Spinal cord (tissue), 9 donors: ENCODE measurements at regions not wholly inside any gene's neighbourhood (a gene's known extent, or its start where the extent isn't known, plus 50 kb on each side); places are given as distances from the start of the nearest gene placed in this dataset.

Experiments
- DNase-seq, 6 donors: peaks; one replicate each; pipeline versions ENCODE4 v3.0.0 to v3.0.0-alpha.2; 2013 to 2015; ENCODE audit warnings: low spot score in 6 of 6, low read depth in 4 of 6
- H3K27ac ChIP-seq: one replicate; pipeline ENCODE4 v1.5.1; 2013; ENCODE audit warnings: low read depth, low read length, control low read depth
- H3K27me3 ChIP-seq: one replicate; pipeline ENCODE4 v1.6.1; 2013; ENCODE audit warnings: low read length; ENCODE audit not compliant: control insufficient read depth, insufficient read depth
- H3K36me3 ChIP-seq: one replicate; pipeline ENCODE4 v1.6.1; 2013; ENCODE audit warnings: low read length; ENCODE audit not compliant: control insufficient read depth, insufficient read depth
- H3K4me1 ChIP-seq: one replicate; pipeline ENCODE4 v1.6.1; 2013; ENCODE audit warnings: low read length; ENCODE audit not compliant: control insufficient read depth, insufficient read depth
- H3K4me3 ChIP-seq: one replicate; pipeline ENCODE4 v1.5.1; 2013; ENCODE audit warnings: low read depth, low read length, control low read depth
- H3K9me3 ChIP-seq: one replicate; pipeline ENCODE4 v1.6.1; 2013; ENCODE audit warnings: low read length; ENCODE audit not compliant: control insufficient read depth, insufficient read depth
- WGBS: methylation state at CpG from one replicate; pipeline ENCODE4 v1.1.5; 2013; ENCODE audit warnings: missing lambda C conversion rate; ENCODE audit not compliant: insufficient coverage; 5-methylcytosine and 5-hydroxymethylcytosine counted together
- donor health status: healthy.

- DNase-seq: no peak
- H3K36me3 ChIP-seq: no peaks in the 10 kb centered on the region
- H3K9me3 ChIP-seq: no peaks in the 10 kb centered on the region
- H3K27me3 ChIP-seq: no peaks in the 10 kb centered on the region
- H3K4me3 ChIP-seq: no peak overlapping the region
- H3K27ac ChIP-seq: no peak overlapping the region
- no peaks in the 10 kb centered on the region for H3K4me1 ChIP-seq
These were observed 298.7 kb upstream of the KCNN2 start for GRCh38 chr5:114062932-114063867.

- DNase-seq: no peak
- Histone ChIP-seq H3K27me3 (no peaks in the 10 kb centered on the region), H3K4me3 (no peak overlapping the region), H3K4me1 (no peaks in the 10 kb centered on the region), H3K9me3 (no peaks in the 10 kb centered on the region), H3K27ac (no peak overlapping the region), H3K36me3 (no peaks in the 10 kb centered on the region)
- WGBS: no CpG with 5 or more reads among the region's 1 CpG
These were observed 296.0 kb upstream of the KCNN2 start for GRCh38 chr5:114065912-114066311.

- Histone ChIP-seq H3K27ac (no peak overlapping the region), H3K4me3 (no peak overlapping the region), H3K27me3 (no peaks in the 10 kb centered on the region), H3K9me3 (no peaks in the 10 kb centered on the region), H3K4me1 (no peaks in the 10 kb centered on the region), H3K36me3 (no peaks in the 10 kb centered on the region)
- 63% methylated on average over 6 of the region's 7 CpGs for WGBS
- DNase-seq: no peak
These were observed 291.7 kb upstream of the KCNN2 start for GRCh38 chr5:114070093-114070722.

- WGBS: 40% methylated on average over 2 of the region's 4 CpGs
- Histone ChIP-seq H3K27ac (no peak overlapping the region), H3K4me3 (no peak overlapping the region), H3K27me3 (no peaks in the 10 kb centered on the region), H3K4me1 (no peaks in the 10 kb centered on the region), H3K36me3 (no peaks in the 10 kb centered on the region), H3K9me3 (peaks cover 6% of the 10 kb centered on the region)
- no peak for DNase-seq
These were observed 272.6 kb upstream of the KCNN2 start for GRCh38 chr5:114089259-114089658.

GRCh38 chr5:114097570-114097969, 264.3 kb upstream of the KCNN2 start:
- Histone ChIP-seq H3K4me3 (no peak overlapping the region), H3K9me3 (peaks cover 3% of the 10 kb centered on the region)
- WGBS: 83% methylated on average over 2 of the region's 2 CpGs

GRCh38 chr5:114099161-114099560, 262.7 kb upstream of the KCNN2 start:
- no peaks in the 10 kb centered on the region for H3K36me3 ChIP-seq
- no peaks in the 10 kb centered on the region for H3K4me1 ChIP-seq
- no peaks in the 10 kb centered on the region for H3K9me3 ChIP-seq
- no peak overlapping the region for H3K27ac ChIP-seq
- no CpG with 5 or more reads among the region's 2 CpGs for WGBS
- H3K27me3 ChIP-seq: no peaks in the 10 kb centered on the region
- no peak for DNase-seq
- no peak overlapping the region for H3K4me3 ChIP-seq

More at GRCh38 chr5:114097570-114097969, 264.3 kb upstream of the KCNN2 start:
- H3K27me3 ChIP-seq: no peaks in the 10 kb centered on the region
- no peaks in the 10 kb centered on the region for H3K4me1 ChIP-seq
- no peak for DNase-seq
- no peaks in the 10 kb centered on the region for H3K36me3 ChIP-seq
- no peak overlapping the region for H3K27ac ChIP-seq

- DNase-seq: no peak
- H3K4me1 ChIP-seq: no peaks in the 10 kb centered on the region
- no CpG with 5 or more reads among the region's 3 CpGs for WGBS
- no peaks in the 10 kb centered on the region for H3K9me3 ChIP-seq
- no peak overlapping the region for H3K27ac ChIP-seq
- no peaks in the 10 kb centered on the region for H3K36me3 ChIP-seq
- H3K27me3 ChIP-seq: no peaks in the 10 kb centered on the region
- no peak overlapping the region for H3K4me3 ChIP-seq
These were observed 260.7 kb upstream of the KCNN2 start for GRCh38 chr5:114101153-114101552.

- Histone ChIP-seq H3K9me3 (no peaks in the 10 kb centered on the region), H3K27ac (no peak overlapping the region), H3K4me1 (no peaks in the 10 kb centered on the region), H3K4me3 (no peak overlapping the region), H3K27me3 (no peaks in the 10 kb centered on the region), H3K36me3 (no peaks in the 10 kb centered on the region)
- DNase-seq: no peak
- 100% methylated on average over 1 of the region's 1 CpG for WGBS
These were observed 248.3 kb upstream of the KCNN2 start for GRCh38 chr5:114113604-114114003.

GRCh38 chr5:114116981-114117380, 244.9 kb upstream of the KCNN2 start:
- no peak overlapping the region for H3K4me3 ChIP-seq
- no peaks in the 10 kb centered on the region for H3K4me1 ChIP-seq
- no peak overlapping the region for H3K27ac ChIP-seq
- 90% methylated on average over 3 of the region's 4 CpGs for WGBS
- H3K9me3 ChIP-seq: no peaks in the 10 kb centered on the region
- H3K27me3 ChIP-seq: no peaks in the 10 kb centered on the region
- H3K36me3 ChIP-seq: no peaks in the 10 kb centered on the region
- no peak for DNase-seq

GRCh38 chr5:114118511-114118910, 243.4 kb upstream of the KCNN2 start:
- Histone ChIP-seq H3K9me3 (no peaks in the 10 kb centered on the region), H3K4me1 (no peaks in the 10 kb centered on the region), H3K27me3 (no peaks in the 10 kb centered on the region), H3K27ac (no peak overlapping the region), H3K4me3 (no peak overlapping the region), H3K36me3 (no peaks in the 10 kb centered on the region)
- no CpG with 5 or more reads among the region's 1 CpG for WGBS
- DNase-seq: no peak
